ENCODE measurements at regions not wholly inside any gene's neighbourhood (a gene's known extent, or its start where the extent isn't known, plus 50 kb on each side); places are given as distances from the start of the nearest gene placed in this dataset.

DNA sequence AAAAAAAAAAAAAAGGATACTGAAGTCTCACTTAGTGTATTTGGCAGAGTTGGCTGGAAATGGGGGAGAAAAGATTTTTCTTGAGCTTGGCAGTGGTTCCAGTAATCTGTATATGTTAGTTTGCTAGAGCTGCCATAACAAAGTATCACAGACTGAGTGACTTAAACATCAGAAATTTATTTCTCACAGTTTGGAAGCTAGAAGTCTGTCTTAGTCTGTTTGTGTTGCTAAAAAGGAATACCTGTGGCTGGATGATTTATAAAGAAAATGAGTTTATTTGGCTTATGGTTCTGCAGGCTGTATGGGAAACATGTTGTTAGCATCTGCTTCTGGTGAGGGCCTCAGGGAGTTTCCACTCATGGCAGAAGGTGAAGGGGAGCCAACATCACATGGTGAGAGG is 89.6 kb upstream of the CEP78 start:
- TF ChIP-seq, protein P1, sequence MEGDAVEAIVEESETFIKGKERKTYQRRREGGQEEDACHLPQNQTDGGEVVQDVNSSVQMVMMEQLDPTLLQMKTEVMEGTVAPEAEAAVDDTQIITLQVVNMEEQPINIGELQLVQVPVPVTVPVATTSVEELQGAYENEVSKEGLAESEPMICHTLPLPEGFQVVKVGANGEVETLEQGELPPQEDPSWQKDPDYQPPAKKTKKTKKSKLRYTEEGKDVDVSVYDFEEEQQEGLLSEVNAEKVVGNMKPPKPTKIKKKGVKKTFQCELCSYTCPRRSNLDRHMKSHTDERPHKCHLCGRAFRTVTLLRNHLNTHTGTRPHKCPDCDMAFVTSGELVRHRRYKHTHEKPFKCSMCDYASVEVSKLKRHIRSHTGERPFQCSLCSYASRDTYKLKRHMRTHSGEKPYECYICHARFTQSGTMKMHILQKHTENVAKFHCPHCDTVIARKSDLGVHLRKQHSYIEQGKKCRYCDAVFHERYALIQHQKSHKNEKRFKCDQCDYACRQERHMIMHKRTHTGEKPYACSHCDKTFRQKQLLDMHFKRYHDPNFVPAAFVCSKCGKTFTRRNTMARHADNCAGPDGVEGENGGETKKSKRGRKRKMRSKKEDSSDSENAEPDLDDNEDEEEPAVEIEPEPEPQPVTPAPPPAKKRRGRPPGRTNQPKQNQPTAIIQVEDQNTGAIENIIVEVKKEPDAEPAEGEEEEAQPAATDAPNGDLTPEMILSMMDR (IDR thresholded peaks at IDR 0.05) = no peak
- TF ChIP-seq EZH2phosphoT487 (IDR thresholded peaks at IDR 0.05) = no peak
- TF ChIP-seq EZH2 (IDR thresholded peaks at IDR 0.05) = no peak

All from neural progenitor cell (in vitro differentiated cells).